CD4-positive, alpha-beta T cell (primary cell): ENCODE measurements at regions not wholly inside any gene's neighbourhood (a gene's known extent, or its start where the extent isn't known, plus 50 kb on each side); places are given as distances from the start of the nearest gene placed in this dataset.

ENCODE experiments used
- ATAC-seq: fragments of 200-7000 bp; cut with Tn5 transposase; one replicate; pipeline ENCODE4 v1.10.0; 2022; ENCODE audit warnings: mild to moderate bottlenecking; ENCODE audit not compliant: poor library complexity
- CTCF ChIA-PET: fragments of 350-600 bp; sonication (Branson Sonifier 250); formaldehyde crosslinking; loops from one replicate; lab custom pipeline; 2021; ENCODE audit warnings: antibody characterized with exemption, inconsistent platforms; lab: Charles Lee
- POLR2A ChIA-PET: fragments of 350-600 bp; sonication (Branson Sonifier 250); formaldehyde crosslinking; loops from one replicate; lab custom pipeline; 2021; ENCODE audit warnings: antibody characterized with exemption, inconsistent platforms; lab: Charles Lee
- DNase-seq, 14 experiments: peaks; one replicate each; pipeline ENCODE4 v3.0.0-alpha.2; 2013 to 2020; ENCODE audit warnings: mixed read lengths in 2 of 14
- H3K27ac ChIP-seq, 2 donors: one replicate each; pipeline versions ENCODE4 v1.5.1 to v1.7.0; 2013; ENCODE audit warnings: low read length in 2 of 2, low read depth in 1 of 2, mild to moderate bottlenecking in 1 of 2
- H3K27me3 ChIP-seq, 2 experiments: 1 replicate in 1 of 2; 2 replicates in 1 of 2; pipeline versions ENCODE4 v1.6.1 to v1.7.0; 2013; ENCODE audit warnings: low read length in 2 of 2, control low read depth in 1 of 2, mild to moderate bottlenecking in 1 of 2, moderate library complexity in 1 of 2; ENCODE audit not compliant: insufficient read depth in 2 of 2, control insufficient read depth in 1 of 2
- H3K36me3 ChIP-seq: one replicate; pipeline ENCODE4 v1.6.1; 2013; ENCODE audit warnings: low read length, control low read depth; ENCODE audit not compliant: insufficient read depth
- H3K4me1 ChIP-seq: one replicate; pipeline ENCODE4 v1.6.1; 2013; ENCODE audit warnings: low read length, control low read depth; ENCODE audit not compliant: insufficient read depth
- H3K4me3 ChIP-seq: one replicate; pipeline ENCODE4 v1.5.1; 2013; ENCODE audit warnings: mild to moderate bottlenecking, low read length, moderate library complexity
- H3K9me3 ChIP-seq, 2 experiments: 1 replicate in 1 of 2; 2 replicates in 1 of 2; pipeline versions ENCODE4 v1.6.1 to v1.7.0; 2013; ENCODE audit warnings: low read length in 2 of 2, mild to moderate bottlenecking in 2 of 2, control low read depth in 1 of 2, moderate library complexity in 1 of 2; ENCODE audit not compliant: control insufficient read depth in 1 of 2, insufficient read depth in 1 of 2
- H3K27ac Mint-ChIP-seq: one replicate; pipeline ENCODE4 v1.8.0; 2020; ENCODE audit warnings: mixed read lengths
- H3K27me3 Mint-ChIP-seq: one replicate; pipeline ENCODE4 v1.8.0; 2021; ENCODE audit warnings: mixed read lengths
- H3K36me3 Mint-ChIP-seq: one replicate; pipeline ENCODE4 v1.8.0; 2021; ENCODE audit warnings: low read depth, mixed read lengths
- H3K4me1 Mint-ChIP-seq: one replicate; pipeline ENCODE4 v1.8.0; 2021; ENCODE audit warnings: low read depth, mixed read lengths
- H3K4me3 Mint-ChIP-seq: one replicate; pipeline ENCODE4 v1.8.0; 2020; ENCODE audit warnings: mild to moderate bottlenecking, mixed read lengths
- H3K9me3 Mint-ChIP-seq: one replicate; pipeline ENCODE4 v1.8.0; 2020; ENCODE audit warnings: mixed read lengths
- intact Hi-C, 2 experiments: fragments of 100-400 bp; cut with DNase I in 1 of 2; cut with micrococcal nuclease in 1 of 2; formaldehyde crosslinking; loops; one replicate each; pipeline versions ENCODE4 v1.15.1 to v1.9.0; 2023 to 2025; cut with DNase I, micrococcal nuclease
- TF ChIP-seq, protein P1 (sequence below): fragments of 200-600 bp; IDR thresholded peaks from one replicate; pipeline ENCODE4 v1.8.0; 2022; ENCODE audit warnings: antibody characterized with exemption, mild to moderate bottlenecking

DNA sequence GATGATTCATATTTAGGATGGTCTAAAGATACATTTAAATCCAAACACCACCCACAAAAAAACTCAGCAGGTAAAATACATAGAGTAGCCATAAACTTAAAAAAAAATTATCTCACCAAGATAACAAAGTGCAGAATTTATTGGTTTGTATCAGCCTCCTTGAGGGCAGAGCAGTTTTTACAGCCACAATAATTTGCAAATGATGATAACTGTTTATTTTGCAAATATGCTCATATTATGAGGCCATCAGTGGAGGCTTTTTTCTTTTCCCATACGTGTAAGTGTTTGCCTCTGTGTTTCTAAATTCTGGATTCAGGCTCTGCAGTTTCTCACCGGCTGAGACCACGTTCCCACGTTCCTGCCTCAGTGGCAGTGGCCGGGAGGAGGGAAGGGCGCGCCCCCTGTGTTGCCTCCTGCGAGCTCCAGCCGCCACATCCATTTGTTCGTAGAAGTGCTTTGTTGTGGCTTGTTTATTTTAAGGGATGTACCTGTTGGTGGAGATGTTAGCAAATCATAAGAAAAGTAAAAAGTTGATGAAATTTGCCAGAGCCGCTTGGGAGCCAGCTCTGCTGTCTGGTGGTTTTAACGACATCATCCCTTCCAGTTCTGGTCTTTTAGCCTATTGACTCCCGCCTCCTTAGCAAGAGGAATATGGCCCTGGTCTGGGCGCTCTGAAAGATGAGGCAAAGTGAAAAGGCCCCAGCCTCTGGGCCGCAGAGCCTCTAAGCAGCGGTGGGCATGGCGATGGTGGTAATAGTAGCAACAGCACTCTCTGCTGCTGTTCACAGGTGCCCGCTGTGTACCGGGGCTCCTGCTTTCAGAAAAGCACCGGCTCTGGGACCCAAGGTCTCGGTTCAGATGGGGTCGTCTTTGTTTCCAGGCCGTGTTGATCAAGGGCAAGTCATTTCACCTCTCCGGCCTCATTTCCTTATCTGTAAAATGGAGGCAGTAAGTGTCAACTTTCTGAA lies 66.7 kb upstream of the PPARA start:
- no peaks in the 10 kb centered on the region for H3K9me3 Mint-ChIP-seq
- TF ChIP-seq, protein P1, sequence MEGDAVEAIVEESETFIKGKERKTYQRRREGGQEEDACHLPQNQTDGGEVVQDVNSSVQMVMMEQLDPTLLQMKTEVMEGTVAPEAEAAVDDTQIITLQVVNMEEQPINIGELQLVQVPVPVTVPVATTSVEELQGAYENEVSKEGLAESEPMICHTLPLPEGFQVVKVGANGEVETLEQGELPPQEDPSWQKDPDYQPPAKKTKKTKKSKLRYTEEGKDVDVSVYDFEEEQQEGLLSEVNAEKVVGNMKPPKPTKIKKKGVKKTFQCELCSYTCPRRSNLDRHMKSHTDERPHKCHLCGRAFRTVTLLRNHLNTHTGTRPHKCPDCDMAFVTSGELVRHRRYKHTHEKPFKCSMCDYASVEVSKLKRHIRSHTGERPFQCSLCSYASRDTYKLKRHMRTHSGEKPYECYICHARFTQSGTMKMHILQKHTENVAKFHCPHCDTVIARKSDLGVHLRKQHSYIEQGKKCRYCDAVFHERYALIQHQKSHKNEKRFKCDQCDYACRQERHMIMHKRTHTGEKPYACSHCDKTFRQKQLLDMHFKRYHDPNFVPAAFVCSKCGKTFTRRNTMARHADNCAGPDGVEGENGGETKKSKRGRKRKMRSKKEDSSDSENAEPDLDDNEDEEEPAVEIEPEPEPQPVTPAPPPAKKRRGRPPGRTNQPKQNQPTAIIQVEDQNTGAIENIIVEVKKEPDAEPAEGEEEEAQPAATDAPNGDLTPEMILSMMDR: no peak
- POLR2A ChIA-PET: no interaction called here
- H3K27ac Mint-ChIP-seq: peak overlapping the region; percentile 20
- Histone ChIP-seq H3K4me3 (no peak overlapping the region), H3K36me3 (peaks cover 13% of the 10 kb centered on the region), H3K9me3 (no peaks in the 10 kb centered on the region), H3K27me3 (no peaks in the 10 kb centered on the region), H3K27ac (no peak overlapping the region), H3K4me1 (peaks cover 4% of the 10 kb centered on the region)
- intact Hi-C loops: no loop called here
- DNase-seq (no peak), ATAC-seq (no peak)
- H3K27me3 Mint-ChIP-seq: no peaks in the 10 kb centered on the region
- H3K4me3 Mint-ChIP-seq: no peak overlapping the region
- CTCF ChIA-PET: no interaction called here
- peaks cover 3% of the 10 kb centered on the region for H3K36me3 Mint-ChIP-seq
- peaks cover 14% of the 10 kb centered on the region for H3K4me1 Mint-ChIP-seq

DNA sequence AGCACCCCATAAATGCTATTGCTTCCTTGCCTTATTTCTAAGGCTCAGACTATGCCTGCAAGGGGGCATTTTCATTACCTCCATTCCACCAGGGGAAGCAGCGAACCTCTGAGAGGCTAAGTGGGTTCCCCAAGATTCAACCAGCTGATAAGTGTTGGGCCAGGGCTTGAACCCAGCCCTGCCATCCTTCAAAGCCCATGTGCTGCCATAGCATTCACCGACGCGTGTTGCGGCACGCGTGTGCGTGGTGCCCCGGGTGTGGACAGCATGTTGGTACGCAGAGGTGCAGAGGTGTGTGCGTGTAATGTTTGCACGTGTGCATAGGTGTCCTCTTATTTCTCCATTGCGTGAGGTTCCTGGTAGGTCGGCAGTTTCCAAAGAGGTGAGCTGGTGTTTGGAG lies 66.0 kb upstream of the PPARA start:
- ChIA-PET POLR2A (no interaction called here), CTCF (no interaction called here)
- Histone ChIP-seq H3K36me3 (peaks cover 13% of the 10 kb centered on the region), H3K9me3 (no peaks in the 10 kb centered on the region), H3K27me3 (no peaks in the 10 kb centered on the region), H3K27ac (no peak overlapping the region), H3K4me3 (no peak overlapping the region), H3K4me1 (peaks cover 4% of the 10 kb centered on the region)
- DNase-seq (peak in 1 of 14 experiments; percentile 1), ATAC-seq (no peak)
- Mint-ChIP-seq H3K36me3 (peaks cover 3% of the 10 kb centered on the region), H3K27me3 (no peaks in the 10 kb centered on the region), H3K4me3 (no peak overlapping the region), H3K27ac (no peak overlapping the region), H3K4me1 (peaks cover 14% of the 10 kb centered on the region), H3K9me3 (no peaks in the 10 kb centered on the region)
- intact Hi-C loops: no loop called here
- TF ChIP-seq, protein P1: no peak

DNA sequence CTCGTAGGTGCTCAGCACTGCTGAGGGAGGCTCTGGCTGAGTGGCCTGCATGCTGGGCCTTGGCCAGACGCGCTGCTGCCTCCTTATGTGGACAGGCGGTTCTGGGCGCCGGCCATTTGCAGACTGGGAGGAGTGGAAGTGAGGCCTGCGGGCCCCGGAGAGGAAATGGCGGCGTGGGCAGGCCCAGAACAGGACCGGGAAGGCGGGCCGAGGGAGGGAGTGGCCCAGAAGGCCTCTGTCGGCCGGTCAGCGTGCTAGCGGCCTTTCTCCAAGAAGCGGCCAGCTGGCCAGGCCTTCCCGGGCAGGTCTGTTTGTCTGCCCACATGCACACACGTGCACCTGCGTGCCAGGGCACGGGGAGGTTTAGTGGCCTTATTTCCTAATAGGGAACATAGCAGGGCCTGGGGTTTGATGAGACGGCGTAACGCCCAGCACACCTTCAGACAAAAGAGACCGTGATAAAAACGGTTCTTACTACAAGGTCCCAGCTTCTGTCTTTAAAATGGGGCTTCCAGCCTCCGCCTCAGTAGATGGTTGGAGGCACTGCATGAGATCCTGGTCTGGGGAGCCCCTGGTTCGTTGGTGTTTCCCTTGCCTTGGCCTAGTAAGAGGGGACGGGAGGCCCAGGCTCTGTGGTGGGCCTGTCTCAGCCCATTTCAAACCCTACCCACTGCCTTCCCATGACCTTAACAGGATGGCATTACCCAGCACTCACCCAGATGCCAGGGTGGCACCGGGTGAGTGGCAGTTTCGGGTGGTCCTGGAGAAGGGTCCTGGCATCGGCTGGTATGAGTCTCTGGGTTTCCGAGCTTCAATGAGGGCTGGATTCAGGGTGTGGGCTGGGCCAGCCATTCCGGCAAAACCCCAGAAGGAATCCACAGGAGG lies 65.1 kb upstream of the PPARA start:
- peak in 1 of 14 experiments; percentile 4 for DNase-seq
- no peak overlapping the region for H3K4me3 Mint-ChIP-seq
- CTCF ChIA-PET: no interaction called here

More for the DNA sequence above, 65.1 kb upstream of the PPARA start:
- H3K27ac ChIP-seq: no peak overlapping the region
- H3K9me3 ChIP-seq: no peaks in the 10 kb centered on the region
- Mint-ChIP-seq H3K36me3 (peaks cover 3% of the 10 kb centered on the region), H3K27ac (no peak overlapping the region), H3K9me3 (no peaks in the 10 kb centered on the region), H3K27me3 (no peaks in the 10 kb centered on the region), H3K4me1 (peaks cover 14% of the 10 kb centered on the region)
- POLR2A ChIA-PET: no interaction called here
- no peaks in the 10 kb centered on the region for H3K27me3 ChIP-seq
- TF ChIP-seq, protein P1: no peak
- H3K4me3 ChIP-seq: no peak overlapping the region
- intact Hi-C loops: no loop called here
- peaks cover 10% of the 10 kb centered on the region for H3K36me3 ChIP-seq
- H3K4me1 ChIP-seq: peaks cover 4% of the 10 kb centered on the region
- no peak for ATAC-seq
